ENCODE measurements at regions not wholly inside any gene's neighbourhood (a gene's known extent, or its start where the extent isn't known, plus 50 kb on each side); places are given as distances from the start of the nearest gene placed in this dataset.

- TF ChIP-seq CTCF (IDR thresholded peaks at IDR 0.05) (no peak), POLR2A (IDR thresholded peaks at IDR 0.05) (no peak)
These were observed 87.2 kb downstream of the SPRING1 start for GRCh38 chr12:116650585-116651087.

All from lower leg skin (tissue), 3 donors.